HepG2 (cell line): ENCODE measurements at regions not wholly inside any gene's neighbourhood (a gene's known extent, or its start where the extent isn't known, plus 50 kb on each side); places are given as distances from the start of the nearest gene placed in this dataset.

Experiments used
- ATAC-seq: fragments of 200-7000 bp; cut with Tn5 transposase; 3 replicates; pipeline ENCODE4 v1.9.1; 2020; ENCODE audit warnings: mild to moderate bottlenecking, moderate library complexity
- BruUV-seq: library from RNA; stranded (reverse); fragments of 400-500 nt; replicated peaks from 2 replicates; lab custom pipeline; 2021; lab: Mats Ljungman, UMichigan
- CTCF ChIA-PET: fragments of 300-600 bp; formaldehyde crosslinking; extraction: SDS; loops from one replicate; lab custom pipeline; 2021; ENCODE audit warnings: low total read pairs, inconsistent platforms, low intra/inter-chr PET ratio; lab: Yijun Ruan, JAX
- POLR2A ChIA-PET: fragments of 350-600 bp; sonication (Branson Sonifier 250); formaldehyde crosslinking; loops from one replicate; lab custom pipeline; 2020; ENCODE audit warnings: antibody characterized with exemption, inconsistent platforms; lab: Yijun Ruan, JAX
- DNase-seq: peaks from one replicate; pipeline ENCODE4 v3.0.0-alpha.2; 2015; ENCODE audit warnings: low spot score
- FAIRE-seq: peaks from 3 replicates; lab custom pipeline; 2011; peaks lifted over from hg19 to GRCh38; lab: Jason Lieb, UNC
- H2AFZ ChIP-seq: one replicate; pipeline ENCODE4 v1.6.1; 2011; ENCODE audit warnings: low read length, inconsistent platforms
- H3K27ac ChIP-seq: fragments of 300-600 bp; 3 replicates; pipeline ENCODE4 v1.8.0; 2011; ENCODE audit warnings: mixed run types, mild to moderate bottlenecking, mixed read lengths, low read length, inconsistent platforms; ENCODE audit not compliant: insufficient read depth; ENCODE audit errors: extremely low read length
- H3K27me3 ChIP-seq, 2 experiments: fragments of 200-600 bp in 1 of 2; 2 replicates in 1 of 2; 3 replicates in 1 of 2; pipeline versions ENCODE4 v1.6.0 to v1.8.0; 2011; ENCODE audit warnings: low read length in 2 of 2, mild to moderate bottlenecking in 2 of 2, moderate library complexity in 2 of 2, inconsistent platforms in 1 of 2; ENCODE audit not compliant: insufficient read depth in 2 of 2, control insufficient read depth in 1 of 2
- H3K36me3 ChIP-seq, 2 experiments: fragments of 200-600 bp in 1 of 2; replicated peaks in 1 of 2; 2 replicates in 1 of 2; 3 replicates in 1 of 2; pipeline versions ENCODE4 v1.5.1 to v1.8.0; 2011; ENCODE audit warnings: low read length in 2 of 2, inconsistent platforms in 1 of 2; ENCODE audit not compliant: insufficient read depth in 2 of 2, control insufficient read depth in 1 of 2
- H3K4me1 ChIP-seq: 2 replicates; pipeline ENCODE4 v1.5.1; 2012; ENCODE audit warnings: low read length, inconsistent platforms; ENCODE audit not compliant: insufficient read depth
- H3K4me2 ChIP-seq: 2 replicates; pipeline ENCODE4 v1.6.0; 2011; ENCODE audit warnings: low read depth, low read length, inconsistent platforms
- H3K4me3 ChIP-seq, 3 experiments: fragments of 200-600 bp in 1 of 3; sonication (generic), shearing (Covaris generic) in 1 of 3; replicated peaks in 1 of 3; 2 replicates each; pipeline ENCODE4 v1.5.1; 2011 to 2016; ENCODE audit warnings: low read length in 3 of 3, inconsistent platforms in 2 of 3, low read depth in 2 of 3, mild to moderate bottlenecking in 2 of 3, control low read depth in 1 of 3, mixed read lengths in 1 of 3; ENCODE audit not compliant: insufficient read depth in 1 of 3
- H3K79me2 ChIP-seq: one replicate; pipeline ENCODE4 v1.6.1; 2011; ENCODE audit warnings: low read length, inconsistent platforms; ENCODE audit not compliant: insufficient read depth
- H3K9ac ChIP-seq: 2 replicates; pipeline ENCODE4 v1.6.0; 2011; ENCODE audit warnings: mild to moderate bottlenecking, low read depth, low read length, inconsistent platforms; ENCODE audit not compliant: insufficient read depth
- H3K9me3 ChIP-seq: 2 replicates; pipeline ENCODE4 v1.5.1; 2012; ENCODE audit warnings: mild to moderate bottlenecking, low read length
- H4K20me1 ChIP-seq: 2 replicates; pipeline ENCODE4 v1.6.0; 2011; ENCODE audit warnings: inconsistent platforms, mild to moderate bottlenecking, low read length, moderate library complexity; ENCODE audit not compliant: insufficient read depth
- AGO2 ChIP-seq: fragments of 200-400 bp; formaldehyde crosslinking; optimal IDR thresholded peaks from 2 replicates; pipeline ENCODE3; 2017; ENCODE audit warnings: mild to moderate bottlenecking, low read depth, low read length, moderate library complexity
- DNMT3B ChIP-seq: conservative IDR thresholded peaks from 2 replicates; pipeline ENCODE4 v1.6.1; 2016; ENCODE audit warnings: missing biosample characterization, control low read depth
- ELF3 ChIP-seq: IDR thresholded peaks from 2 replicates; pipeline ENCODE4 v1.6.1; 2016; ENCODE audit warnings: missing genetic modification reagents, missing compliant biosample characterization
- FIP1L1 ChIP-seq: fragments of 200-400 bp; formaldehyde crosslinking; IDR thresholded peaks from 2 replicates; pipeline ENCODE4 v1.6.1; 2018; ENCODE audit warnings: low read depth, mild to moderate bottlenecking, low read length, moderate library complexity, borderline replicate concordance; ENCODE audit not compliant: insufficient read depth
- FOXP1 ChIP-seq, 2 experiments: fragments of 450-650 bp in 1 of 2; IDR thresholded peaks; 2 replicates each; pipeline ENCODE4 v1.6.1; 2017 to 2018; ENCODE audit warnings: antibody characterized with exemption in 1 of 2
- HNRNPLL ChIP-seq: fragments of 200-400 bp; formaldehyde crosslinking; IDR thresholded peaks from 2 replicates; pipeline ENCODE4 v1.6.1; 2017; ENCODE audit warnings: mild to moderate bottlenecking, low read depth, low read length; ENCODE audit not compliant: poor library complexity, severe bottlenecking
- IRF2 ChIP-seq: IDR thresholded peaks from 2 replicates; pipeline ENCODE4 v1.6.1; 2018; ENCODE audit warnings: missing genetic modification reagents, missing compliant biosample characterization
- MXI1 ChIP-seq: IDR thresholded peaks from 3 replicates; pipeline ENCODE4 v1.6.1; 2012; ENCODE audit warnings: low read depth, low read length, inconsistent platforms, borderline replicate concordance
- RARG ChIP-seq: sonication (generic); formaldehyde crosslinking; IDR thresholded peaks from 2 replicates; pipeline ENCODE4 v1.4.0; 2020; ENCODE audit warnings: low read depth, mild to moderate bottlenecking, missing genetic modification reagents
- REL ChIP-seq: sonication (generic); formaldehyde crosslinking; conservative IDR thresholded peaks from 2 replicates; pipeline ENCODE4 v1.8.0; 2022; ENCODE audit warnings: mild to moderate bottlenecking, missing genetic modification reagents, moderate library complexity
- TCF7L2 ChIP-seq: IDR thresholded peaks from 2 replicates; pipeline ENCODE4 v1.6.1; 2011; ENCODE audit warnings: mild to moderate bottlenecking, low read depth, low read length, moderate library complexity
- ZNF558 ChIP-seq: sonication (generic); formaldehyde crosslinking; IDR thresholded peaks from 2 replicates; pipeline ENCODE4 v1.9.0; 2022; ENCODE audit warnings: mild to moderate bottlenecking, missing genetic modification reagents, borderline replicate concordance
- ZNF572 ChIP-seq: sonication (generic); formaldehyde crosslinking; IDR thresholded peaks from 2 replicates; pipeline ENCODE4 v1.5.1; 2020; ENCODE audit warnings: mild to moderate bottlenecking, missing genetic modification reagents
- ZNF652 ChIP-seq: IDR thresholded peaks from 2 replicates; pipeline ENCODE4 v1.6.1; 2016; ENCODE audit warnings: low read depth, borderline replicate concordance
- WGBS: methylation state at CpG from one replicate; pipeline ENCODE4 v1.1.6; 2017; ENCODE audit warnings: low lambda C conversion rate; 5-methylcytosine and 5-hydroxymethylcytosine counted together
- in situ Hi-C: cut with HindIII; loops from 2 replicates; pipeline ENCODE4 v1.10.0; 2017; ENCODE audit warnings: low pct_unique_long_range_greater_than_20kb; ENCODE audit not compliant: extremely low pct_ligation_motif_present
- intact Hi-C: fragments of 100-400 bp; cut with micrococcal nuclease; formaldehyde crosslinking; loops from one replicate; pipeline ENCODE4 v1.10.0; 2022; ENCODE audit not compliant: unreplicated experiment
- TF ChIP-seq, protein P1 (sequence below): IDR thresholded peaks from 2 replicates; pipeline ENCODE4 v1.6.1; 2016; ENCODE audit warnings: missing biosample characterization, missing genetic modification reagents, low read depth
- TF ChIP-seq, protein P2 (sequence below): sonication (generic); formaldehyde crosslinking; IDR thresholded peaks from 2 replicates; pipeline ENCODE4 v1.4.0; 2020; ENCODE audit warnings: missing genetic modification reagents
- TF ChIP-seq, protein P3 (sequence below): IDR thresholded peaks from 2 replicates; pipeline ENCODE4 v1.6.1; 2018; ENCODE audit warnings: missing genetic modification reagents

DNA sequence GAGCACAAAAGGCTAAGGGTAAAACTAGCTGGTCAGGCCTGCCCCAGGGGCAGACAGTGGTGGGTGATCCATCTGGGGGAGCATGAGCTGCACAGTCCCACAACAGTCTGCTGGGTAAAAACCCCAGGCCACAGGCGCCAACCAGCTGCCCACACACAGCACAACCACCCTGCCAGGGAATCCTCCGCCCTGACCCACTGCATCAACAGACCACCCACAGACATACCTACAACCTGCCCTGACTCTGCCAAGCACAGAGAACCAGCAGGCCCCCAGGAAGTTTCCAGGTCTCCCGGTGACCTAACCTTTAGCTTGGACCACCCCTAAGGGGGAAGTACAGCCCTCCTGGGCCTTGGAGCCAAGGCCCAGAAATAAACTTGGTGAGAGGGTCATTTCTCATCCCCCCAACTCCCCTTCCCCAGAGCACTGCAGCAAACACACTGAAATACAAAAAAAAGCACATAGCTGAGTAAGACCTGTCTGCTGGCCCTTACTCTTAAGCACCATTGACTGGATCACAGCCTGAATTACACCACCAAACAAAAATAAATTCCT is 118.3 kb upstream of the CAB39 start (continued):
- TF ChIP-seq, protein P1, sequence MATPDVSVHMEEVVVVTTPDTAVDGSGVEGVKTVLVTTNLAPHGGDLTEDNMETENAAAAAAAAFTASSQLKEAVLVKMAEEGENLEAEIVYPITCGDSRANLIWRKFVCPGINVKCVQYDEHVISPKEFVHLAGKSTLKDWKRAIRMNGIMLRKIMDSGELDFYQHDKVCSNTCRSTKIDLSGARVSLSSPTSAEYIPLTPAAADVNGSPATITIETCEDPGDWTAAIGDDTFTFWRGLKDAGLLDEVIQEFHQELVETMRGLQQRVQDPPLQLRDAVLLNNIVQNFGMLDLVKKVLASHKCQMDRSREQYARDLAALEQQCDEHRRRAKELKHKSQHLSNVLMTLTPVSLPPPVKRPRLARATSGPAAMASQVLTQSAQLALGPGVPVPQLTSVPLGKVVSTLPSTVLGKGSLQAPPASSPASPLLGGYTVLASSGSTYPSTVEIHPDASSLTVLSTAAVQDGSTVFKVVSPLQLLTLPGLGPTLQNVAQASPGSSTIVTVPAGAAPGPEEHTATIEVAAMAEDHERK (CRISPR knock-in tag), result no peak
- TF ChIP-seq HNRNPLL (no peak), ZNF652 (CRISPR knock-in tag) (no peak), DNMT3B (CRISPR knock-in tag) (no peak), RARG (no peak), ZNF572 (CRISPR knock-in tag) (no peak), MXI1 (no peak), FIP1L1 (no peak)

DNA sequence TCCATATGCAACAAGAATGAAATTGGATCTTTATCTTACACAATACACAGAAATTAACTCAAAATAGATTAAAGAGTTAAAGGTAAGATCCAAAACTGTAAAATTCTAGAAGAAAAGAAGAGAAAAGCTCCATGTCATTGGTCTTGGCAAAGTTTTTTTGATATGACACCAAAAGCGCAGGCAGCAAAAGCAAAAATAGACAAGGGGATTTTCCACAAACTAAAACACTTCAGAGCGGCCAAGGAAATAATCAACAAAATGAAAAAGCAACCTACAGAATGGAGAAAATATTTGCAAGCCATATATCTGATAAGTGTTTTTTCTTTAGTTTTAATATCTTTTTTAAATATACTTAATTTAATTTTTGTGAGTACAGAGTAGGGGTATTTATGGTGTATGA is 112.8 kb upstream of the CAB39 start:
- in situ Hi-C loops (no loop called here), intact Hi-C loops (no loop called here)
- FAIRE-seq, result no peak
- ATAC-seq, result no peak
- Histone ChIP-seq H3K4me3 (no peak overlapping the region), H3K4me2 (no peak overlapping the region), H3K9me3 (no peaks in the 10 kb centered on the region), H3K79me2 (no peaks in the 10 kb centered on the region), H3K27me3 (peaks cover 0 to 5% of the 10 kb centered on the region in 2 experiments; a peak in 1 of 5 replicates), H3K9ac (no peak overlapping the region), H3K27ac (no peak overlapping the region), H3K4me1 (no peaks in the 10 kb centered on the region), H3K36me3 (no peaks in the 10 kb centered on the region), H4K20me1 (no peaks in the 10 kb centered on the region), H2AFZ (no peak overlapping the region)
- WGBS, result 73% methylated on average over 2 of the region's 2 CpGs
- TF ChIP-seq ELF3 (no peak), REL (CRISPR knock-in tag) (no peak), IRF2 (CRISPR knock-in tag) (no peak), FOXP1 (IDR thresholded peaks at IDR 0.05) (no peak), FOXP1 (CRISPR knock-in tag; IDR thresholded peaks at IDR 0.05) (no peak), ZNF558 (no peak), TCF7L2 (no peak), AGO2 (no peak)
- TF ChIP-seq, protein P2, sequence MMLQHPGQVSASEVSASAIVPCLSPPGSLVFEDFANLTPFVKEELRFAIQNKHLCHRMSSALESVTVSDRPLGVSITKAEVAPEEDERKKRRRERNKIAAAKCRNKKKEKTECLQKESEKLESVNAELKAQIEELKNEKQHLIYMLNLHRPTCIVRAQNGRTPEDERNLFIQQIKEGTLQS (CRISPR knock-in tag), result no peak
- TF ChIP-seq, protein P3, sequence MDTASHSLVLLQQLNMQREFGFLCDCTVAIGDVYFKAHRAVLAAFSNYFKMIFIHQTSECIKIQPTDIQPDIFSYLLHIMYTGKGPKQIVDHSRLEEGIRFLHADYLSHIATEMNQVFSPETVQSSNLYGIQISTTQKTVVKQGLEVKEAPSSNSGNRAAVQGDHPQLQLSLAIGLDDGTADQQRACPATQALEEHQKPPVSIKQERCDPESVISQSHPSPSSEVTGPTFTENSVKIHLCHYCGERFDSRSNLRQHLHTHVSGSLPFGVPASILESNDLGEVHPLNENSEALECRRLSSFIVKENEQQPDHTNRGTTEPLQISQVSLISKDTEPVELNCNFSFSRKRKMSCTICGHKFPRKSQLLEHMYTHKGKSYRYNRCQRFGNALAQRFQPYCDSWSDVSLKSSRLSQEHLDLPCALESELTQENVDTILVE (CRISPR knock-in tag), result no peak
- ChIA-PET CTCF (no interaction called here), POLR2A (no interaction called here)
- DNase-seq, result no peak
- BruUV-seq, result no TSS peak
